Stimulated activated naive CD8-positive, alpha-beta T cell treated with anti-CD3 and anti-CD28 coated beads, Interleukin-15, Interleukin-2, amounts not matched to agents 100 U/mL and 50 U/mL, for 24 hours (primary cell): ENCODE measurements at regions not wholly inside any gene's neighbourhood (a gene's known extent, or its start where the extent isn't known, plus 50 kb on each side); places are given as distances from the start of the nearest gene placed in this dataset.
A peak's percentile ranks its signal among the peaks of the same experiment; 100 is the strongest.
"Not testable (repeated sequence)": the region's sequence is repeated elsewhere in the genome, so short reads cannot be mapped to it uniquely, and the experiment has no call there.

ENCODE experiments used
- ATAC-seq: fragments of 150-1000 bp; cut with Tn5 transposase; one replicate; pipeline ENCODE4 v1.10.0; 2021
- DNase-seq: peaks from one replicate; pipeline ENCODE4 v3.0.0; 2021

DNA sequence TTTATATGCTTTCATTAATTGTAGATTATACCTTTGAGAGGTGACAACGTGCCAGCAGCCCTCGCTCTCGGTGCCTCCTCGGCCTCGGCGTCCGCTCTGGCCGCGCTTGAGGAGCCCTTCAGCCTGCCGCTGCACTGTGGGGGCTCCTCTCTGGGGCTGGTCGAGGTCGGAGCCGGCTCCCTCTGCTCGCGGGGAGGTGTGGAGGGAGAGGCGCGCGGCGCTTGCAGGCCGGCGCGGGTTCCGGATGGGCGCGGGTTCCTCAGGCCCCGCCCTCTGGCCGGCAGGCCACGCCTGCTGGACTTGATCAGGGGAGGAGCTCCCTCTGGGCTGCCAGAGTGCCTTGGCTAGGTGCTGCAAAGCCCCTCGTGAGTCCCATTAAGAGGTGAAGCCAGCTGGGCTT, 321.1 kb upstream of the PCDH18 start:
- DNase-seq = no peak
- ATAC-seq = no peak

GRCh38 chr4:137852326-137852725, 320.0 kb upstream of the PCDH18 start:
- ATAC-seq = no peak
- no peak for DNase-seq

- ATAC-seq (no peak), DNase-seq (no peak)
Measured at GRCh38 chr4:137851435-137851834, 319.1 kb upstream of the PCDH18 start.

DNA sequence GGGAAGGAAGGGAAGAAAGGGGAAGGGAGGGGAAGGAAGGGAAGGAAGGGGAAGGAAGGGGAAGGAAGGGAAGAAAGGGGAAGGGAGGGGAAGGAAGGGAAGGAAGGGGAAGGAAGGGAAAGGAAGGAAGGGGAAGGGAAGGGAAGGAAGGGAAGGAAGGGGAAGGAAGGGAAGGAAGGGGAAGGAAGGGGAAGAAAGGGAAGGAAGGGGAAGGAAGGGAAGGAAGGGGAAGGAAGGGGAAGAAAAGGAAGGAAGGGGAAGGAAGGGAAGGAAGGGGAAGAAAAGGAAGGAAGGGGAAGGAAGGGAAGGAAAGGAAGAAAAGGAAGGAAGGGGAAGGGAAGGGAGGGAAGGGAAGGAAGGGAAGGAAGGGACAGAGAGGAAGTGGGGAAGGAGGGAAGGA, 295.7 kb upstream of the PCDH18 start:
- not testable (repeated sequence) for ATAC-seq, DNase-seq

DNA sequence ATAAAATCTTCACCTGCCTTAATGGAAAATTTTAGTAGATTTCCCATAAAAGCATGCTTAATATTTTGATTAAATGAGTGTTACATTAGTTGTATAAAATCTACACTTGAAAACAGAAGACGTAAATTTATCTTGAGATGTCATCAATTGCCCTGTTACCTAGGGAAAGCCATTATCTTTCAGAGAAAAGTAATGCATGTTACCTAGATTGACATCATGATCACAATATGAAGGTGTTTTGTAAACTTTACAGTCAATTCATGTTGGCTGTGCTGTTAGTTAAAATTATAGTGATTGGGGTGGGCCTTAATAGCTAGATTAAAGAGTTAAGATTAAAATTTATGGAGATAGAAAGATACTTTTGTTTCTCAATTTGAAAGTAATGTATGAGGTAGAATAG, 293.2 kb upstream of the PCDH18 start:
- no peak for ATAC-seq
- no peak for DNase-seq

GRCh38 chr4:137823007-137823406, 290.7 kb upstream of the PCDH18 start:
- no peak for DNase-seq
- no peak for ATAC-seq

GRCh38 chr4:137819964-137820383, 287.7 kb upstream of the PCDH18 start:
- DNase-seq (no peak), ATAC-seq (peak; percentile 23)

DNA sequence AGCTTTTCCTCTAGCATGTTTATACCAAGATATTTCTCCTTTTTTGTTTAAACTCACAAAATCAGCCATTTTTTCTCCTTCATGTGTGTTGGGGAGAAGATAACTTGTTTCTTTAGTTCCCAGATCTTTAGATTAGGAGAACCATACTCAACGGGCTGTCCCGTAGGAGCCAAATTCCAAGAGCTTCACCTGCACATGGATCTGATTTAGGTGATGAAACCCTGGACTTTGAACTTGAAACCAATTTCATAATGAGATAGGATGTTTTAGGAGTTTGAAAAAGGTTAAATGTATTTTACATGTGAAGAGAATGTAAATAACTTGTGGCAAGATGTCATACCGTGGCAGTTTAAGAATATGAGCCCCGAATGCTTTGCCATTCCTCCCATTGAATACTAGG, 280.0 kb upstream of the PCDH18 start:
- no peak for ATAC-seq
- no peak for DNase-seq

DNA sequence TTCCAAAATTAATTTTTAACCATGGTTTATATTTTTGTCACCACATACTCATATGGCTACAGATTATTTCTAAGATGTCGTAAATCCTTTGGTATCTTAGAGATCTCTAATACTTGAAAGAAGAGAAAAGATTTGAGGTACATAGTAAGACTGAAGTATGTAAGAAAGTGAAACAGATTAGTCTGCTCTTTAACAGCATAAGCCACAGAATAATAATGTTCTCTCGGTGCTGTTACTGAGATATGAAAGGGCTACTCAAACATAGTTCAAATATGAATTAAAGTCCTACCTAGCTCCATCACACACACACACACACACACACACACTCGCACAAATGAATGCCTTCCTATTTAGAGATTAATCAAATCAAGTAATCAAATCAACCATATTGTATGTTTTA, 274.1 kb upstream of the PCDH18 start:
- ATAC-seq = no peak

DNA sequence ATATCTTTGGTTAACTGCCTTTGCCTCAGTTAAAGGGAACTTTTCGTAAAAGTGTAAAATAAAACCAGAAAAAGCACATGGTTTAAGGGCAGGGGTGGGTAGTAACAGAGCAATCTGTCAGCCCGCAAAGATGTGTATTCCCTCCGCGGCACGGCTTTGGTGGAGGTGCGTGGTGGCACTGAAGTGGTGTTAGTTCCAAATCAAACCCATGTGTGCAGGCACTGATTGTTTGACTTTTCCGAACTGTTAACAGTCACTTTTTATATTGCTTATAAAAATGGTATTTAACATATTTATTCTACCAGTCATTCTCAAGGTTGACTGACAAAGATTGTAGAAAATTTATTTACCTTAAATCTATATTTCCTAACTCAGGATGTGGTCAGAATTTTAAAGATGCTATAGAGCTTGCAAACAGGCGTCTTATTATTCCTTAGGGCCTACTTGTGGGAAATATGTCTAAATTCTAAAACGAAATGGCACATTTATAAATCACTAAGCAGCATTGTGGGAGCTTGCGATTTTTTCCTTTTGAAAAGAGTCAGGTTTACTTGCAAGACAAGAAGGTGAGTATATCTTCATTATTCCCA, 272.7 kb upstream of the PCDH18 start:
- ATAC-seq = no peak

More for the DNA sequence above, 274.1 kb upstream of the PCDH18 start:
- DNase-seq = no peak

GRCh38 chr4:137800861-137801260, 268.6 kb upstream of the PCDH18 start:
- no peak for ATAC-seq
- DNase-seq = no peak

More for the DNA sequence above, 272.7 kb upstream of the PCDH18 start:
- DNase-seq = no peak

GRCh38 chr4:137794764-137795254, 262.5 kb upstream of the PCDH18 start:
- DNase-seq (no peak), ATAC-seq (no peak)

DNA sequence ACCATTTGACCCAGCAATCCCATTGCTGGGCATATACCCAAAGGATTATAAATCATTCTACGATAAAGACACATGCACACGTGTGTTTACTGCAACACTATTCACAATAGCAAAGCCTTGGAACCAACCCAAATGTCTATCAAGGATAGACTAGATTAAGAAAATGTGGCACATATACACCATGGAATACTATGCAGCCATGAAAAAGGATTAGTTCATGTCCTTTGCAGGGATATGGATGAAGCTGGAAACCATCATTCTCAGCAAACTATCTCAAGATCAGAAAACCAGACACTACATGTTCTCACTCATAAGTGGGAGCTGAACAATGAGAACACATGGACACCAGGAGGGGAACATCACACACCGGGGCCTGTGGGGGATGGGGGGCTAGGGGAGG, 257.0 kb upstream of the PCDH18 start:
- not testable (repeated sequence) for ATAC-seq

DNA sequence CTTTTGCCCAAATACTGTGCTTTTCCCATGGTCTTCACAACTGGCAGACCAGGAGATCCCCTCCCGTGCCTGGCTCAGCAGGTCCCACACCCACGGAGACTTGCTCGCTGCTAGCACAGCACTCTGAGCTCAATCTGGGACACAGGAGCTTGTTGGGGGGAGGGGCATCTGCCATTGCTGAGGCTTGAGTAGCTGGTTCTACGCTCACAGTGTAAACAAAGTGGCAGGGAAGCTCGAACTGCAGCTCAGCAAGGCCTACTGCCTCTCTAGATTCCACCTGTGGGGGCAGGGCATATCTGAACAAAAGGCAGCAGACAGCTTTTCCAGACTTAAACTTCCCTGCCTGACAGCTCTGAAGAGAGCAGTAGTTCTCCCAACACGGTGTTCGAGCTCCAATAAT, 251.6 kb upstream of the PCDH18 start:
- DNase-seq, ATAC-seq: not testable (repeated sequence)

More for the DNA sequence above, 257.0 kb upstream of the PCDH18 start:
- not testable (repeated sequence) for DNase-seq

DNA sequence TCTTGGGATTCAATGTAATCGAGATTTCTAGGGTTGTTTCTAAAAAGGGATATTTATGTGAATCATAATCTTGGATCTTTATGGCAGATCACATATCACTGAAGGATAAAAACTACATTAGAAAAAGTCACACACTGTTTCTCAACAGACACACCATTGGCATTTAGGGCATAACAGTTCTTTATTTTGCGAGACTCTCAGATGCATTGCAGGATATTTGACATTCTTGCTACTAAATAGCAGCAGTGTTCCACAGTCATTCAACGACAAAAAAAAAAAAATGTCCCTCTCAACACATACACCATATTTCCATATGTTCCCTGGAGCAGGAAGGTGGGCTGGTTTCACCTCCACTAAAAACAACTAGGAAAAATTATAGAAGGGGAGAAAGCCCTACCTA, 243.4 kb upstream of the PCDH18 start:
- DNase-seq (no peak), ATAC-seq (no peak)

DNA sequence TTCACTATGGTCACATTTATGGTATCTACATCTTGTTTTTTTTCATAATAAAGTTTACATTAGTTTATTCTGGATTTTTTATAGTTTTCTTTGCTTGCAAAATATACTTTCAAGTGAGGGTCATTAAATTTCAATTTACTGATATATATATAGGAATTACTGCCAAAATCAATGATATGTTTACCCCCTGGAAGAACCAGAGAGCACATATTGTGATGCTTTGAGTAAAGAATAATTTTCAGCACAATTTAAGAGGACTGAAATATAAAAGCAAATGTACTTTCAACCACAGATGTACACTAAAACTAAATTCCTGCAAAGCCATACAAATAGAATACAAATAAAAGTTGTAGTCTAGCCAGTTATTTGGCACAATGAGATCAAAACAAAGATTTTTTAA, 242.2 kb upstream of the PCDH18 start:
- ATAC-seq (no peak), DNase-seq (no peak)

DNA sequence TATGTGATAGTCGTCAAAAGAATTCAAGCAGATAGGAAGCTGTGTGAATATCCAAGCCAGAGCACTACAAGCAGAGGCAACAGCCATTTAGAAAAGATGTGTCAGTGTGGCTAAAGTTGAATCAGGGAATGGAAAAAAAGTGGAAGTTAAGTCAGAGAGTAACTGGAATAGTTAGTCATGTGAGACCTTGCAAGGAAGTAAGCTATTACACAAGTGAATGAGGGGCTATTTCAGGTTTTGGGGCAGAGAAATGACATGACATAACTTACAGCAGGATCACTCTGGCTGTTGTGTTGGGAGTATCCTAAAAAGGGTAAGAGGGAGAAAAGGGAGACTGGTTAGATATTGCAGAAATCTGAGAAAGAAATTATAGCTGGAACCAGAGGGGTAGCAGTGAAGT, 236.6 kb upstream of the PCDH18 start:
- no peak for DNase-seq
- ATAC-seq = no peak

GRCh38 chr4:137768196-137768595, 235.9 kb upstream of the PCDH18 start:
- DNase-seq (no peak), ATAC-seq (no peak)

GRCh38 chr4:137762591-137762990, 230.3 kb upstream of the PCDH18 start:
- ATAC-seq (no peak), DNase-seq (no peak)

GRCh38 chr4:137754652-137755471, 222.6 kb upstream of the PCDH18 start:
- ATAC-seq = no peak
- DNase-seq = no peak

- ATAC-seq (no peak), DNase-seq (no peak)
Measured at GRCh38 chr4:137749466-137749865, 217.2 kb upstream of the PCDH18 start.

DNA sequence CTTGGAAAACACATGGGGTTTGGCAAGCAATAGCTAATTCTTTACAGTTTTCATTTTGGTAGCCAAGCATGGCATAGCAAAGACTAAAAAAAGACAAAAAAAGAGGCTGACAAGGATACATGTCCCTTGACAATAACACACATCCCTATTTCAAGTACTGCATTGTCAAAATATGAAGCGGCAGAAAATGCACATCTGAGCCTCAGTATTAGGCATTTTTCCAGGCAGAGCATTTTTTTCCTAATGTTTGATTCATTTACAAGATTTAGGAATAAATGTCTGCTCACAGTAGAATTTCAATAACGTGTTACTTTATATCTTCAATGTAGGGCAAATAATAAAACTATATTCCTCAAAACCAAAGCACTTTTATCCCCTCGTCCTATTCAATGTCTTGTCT, 216.3 kb upstream of the PCDH18 start:
- no peak for ATAC-seq

DNA sequence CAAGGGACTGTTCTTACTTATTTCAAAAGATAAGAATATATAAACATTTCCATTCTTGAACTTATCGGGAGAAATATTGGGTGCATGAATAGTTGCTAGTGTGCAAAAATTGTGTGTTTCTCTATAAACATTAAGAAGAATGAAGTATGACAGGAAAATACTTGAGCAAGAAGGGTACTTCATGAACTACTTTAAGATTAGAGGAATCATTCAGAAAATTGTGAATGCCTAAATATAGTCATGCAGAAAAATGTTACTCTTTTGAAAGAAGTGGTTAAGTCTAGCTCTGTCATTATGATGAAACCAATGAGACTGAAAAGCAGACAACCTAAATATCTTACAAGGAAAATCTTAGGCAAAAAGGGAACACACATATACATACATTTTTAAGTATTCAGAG, 207.8 kb upstream of the PCDH18 start:
- ATAC-seq (no peak), DNase-seq (no peak)

More for the DNA sequence above, 216.3 kb upstream of the PCDH18 start:
- no peak for DNase-seq

DNA sequence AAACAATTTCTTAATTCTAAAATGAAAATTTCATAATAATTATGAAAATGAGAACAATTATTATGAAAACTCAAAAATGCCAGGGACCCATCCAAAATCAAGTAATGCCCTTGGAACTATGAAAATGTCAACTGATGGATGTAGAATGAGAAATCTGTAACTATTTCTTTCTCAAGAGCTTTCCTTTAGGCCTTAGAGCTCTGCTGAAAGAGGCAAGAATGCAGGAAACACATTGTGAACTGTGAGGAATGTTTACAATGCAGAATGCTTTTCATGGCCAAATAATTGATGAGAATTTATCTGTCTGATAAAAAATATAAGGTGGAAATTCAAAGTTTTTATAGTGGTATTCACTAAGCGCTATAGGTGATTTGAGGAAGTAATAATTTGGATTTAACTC, 207.1 kb upstream of the PCDH18 start:
- ATAC-seq (no peak), DNase-seq (no peak)
